ENCODE measurements at regions not wholly inside any gene's neighbourhood (a gene's known extent, or its start where the extent isn't known, plus 50 kb on each side); places are given as distances from the start of the nearest gene placed in this dataset.
"Not testable (repeated sequence)": the region's sequence is repeated elsewhere in the genome, so short reads cannot be mapped to it uniquely, and the experiment has no call there.

- H3K4me1 ChIP-seq (ENCODE audit: insufficient read depth, low read length); H3K4me3 ChIP-seq (ENCODE audit: low read length); H3K27me3 ChIP-seq (ENCODE audit: insufficient read depth, low read length): not testable (repeated sequence)
- peaks cover 34% of the 10 kb centered on the region for H3K9me3 ChIP-seq (ENCODE audit: low read depth, low read length)
Measured at GRCh38 chr1:224012162-224012561, 101.7 kb upstream of the FBXO28 start.

GRCh38 chr1:224011751-224012150 is 102.2 kb upstream of the FBXO28 start:
- H3K4me3 ChIP-seq (ENCODE audit: low read length); H3K4me1 ChIP-seq (ENCODE audit: insufficient read depth, low read length); H3K27me3 ChIP-seq (ENCODE audit: insufficient read depth, low read length): not testable (repeated sequence)
- H3K9me3 ChIP-seq (ENCODE audit: low read depth, low read length): peaks cover 34% of the 10 kb centered on the region

- H3K9me3 ChIP-seq (ENCODE audit: low read depth, low read length): peaks cover 34% of the 10 kb centered on the region
- H3K27me3 ChIP-seq (ENCODE audit: insufficient read depth, low read length); H3K4me3 ChIP-seq (ENCODE audit: low read length); H3K4me1 ChIP-seq (ENCODE audit: insufficient read depth, low read length): not testable (repeated sequence)
Measured at GRCh38 chr1:224011153-224011552, 102.8 kb upstream of the FBXO28 start.

GRCh38 chr1:224005973-224006372 is 107.9 kb upstream of the FBXO28 start:
- H3K9me3 ChIP-seq (ENCODE audit: low read depth, low read length); H3K4me3 ChIP-seq (ENCODE audit: low read length); H3K27me3 ChIP-seq (ENCODE audit: insufficient read depth, low read length); H3K4me1 ChIP-seq (ENCODE audit: insufficient read depth, low read length): not testable (repeated sequence)

- H3K27me3 ChIP-seq (ENCODE audit: insufficient read depth, low read length); H3K4me1 ChIP-seq (ENCODE audit: insufficient read depth, low read length); H3K4me3 ChIP-seq (ENCODE audit: low read length); H3K9me3 ChIP-seq (ENCODE audit: low read depth, low read length): not testable (repeated sequence)
Measured at GRCh38 chr1:224004552-224005315, 109.2 kb upstream of the FBXO28 start.

GRCh38 chr1:224003896-224004295 is 110.0 kb upstream of the FBXO28 start:
- not testable (repeated sequence) for H3K4me3 ChIP-seq (ENCODE audit: low read length); H3K27me3 ChIP-seq (ENCODE audit: insufficient read depth, low read length); H3K9me3 ChIP-seq (ENCODE audit: low read depth, low read length)

GRCh38 chr1:224001757-224002156 is 112.2 kb upstream of the FBXO28 start:
- H3K27me3 ChIP-seq (ENCODE audit: insufficient read depth, low read length); H3K9me3 ChIP-seq (ENCODE audit: low read depth, low read length); H3K4me1 ChIP-seq (ENCODE audit: insufficient read depth, low read length); H3K4me3 ChIP-seq (ENCODE audit: low read length): not testable (repeated sequence)

More at GRCh38 chr1:224003896-224004295, 110.0 kb upstream of the FBXO28 start:
- H3K4me1 ChIP-seq (ENCODE audit: insufficient read depth, low read length): not testable (repeated sequence)

- not testable (repeated sequence) for H3K4me3 ChIP-seq (ENCODE audit: low read length); H3K9me3 ChIP-seq (ENCODE audit: low read depth, low read length); H3K4me1 ChIP-seq (ENCODE audit: insufficient read depth, low read length)
Measured at GRCh38 chr1:223999761-224000160, 114.2 kb upstream of the FBXO28 start.

GRCh38 chr1:223998676-223999455 is 115.0 kb upstream of the FBXO28 start:
- H3K27me3 ChIP-seq (ENCODE audit: insufficient read depth, low read length); H3K4me3 ChIP-seq (ENCODE audit: low read length); H3K4me1 ChIP-seq (ENCODE audit: insufficient read depth, low read length); H3K9me3 ChIP-seq (ENCODE audit: low read depth, low read length): not testable (repeated sequence)

More at GRCh38 chr1:223999761-224000160, 114.2 kb upstream of the FBXO28 start:
- H3K27me3 ChIP-seq (ENCODE audit: insufficient read depth, low read length): not testable (repeated sequence)

GRCh38 chr1:223996376-223996775 is 117.5 kb upstream of the FBXO28 start:
- H3K9me3 ChIP-seq (ENCODE audit: low read depth, low read length); H3K27me3 ChIP-seq (ENCODE audit: insufficient read depth, low read length); H3K4me1 ChIP-seq (ENCODE audit: insufficient read depth, low read length); H3K4me3 ChIP-seq (ENCODE audit: low read length): not testable (repeated sequence)

- H3K27me3 ChIP-seq (ENCODE audit: insufficient read depth, low read length); H3K9me3 ChIP-seq (ENCODE audit: low read depth, low read length); H3K4me1 ChIP-seq (ENCODE audit: insufficient read depth, low read length): not testable (repeated sequence)
- peak overlapping the region; percentile 47 for H3K4me3 ChIP-seq (ENCODE audit: low read length)
Measured at GRCh38 chr1:223992456-223993246, 121.3 kb upstream of the FBXO28 start.

- H3K4me3 ChIP-seq (ENCODE audit: low read length); H3K27me3 ChIP-seq (ENCODE audit: insufficient read depth, low read length); H3K4me1 ChIP-seq (ENCODE audit: insufficient read depth, low read length); H3K9me3 ChIP-seq (ENCODE audit: low read depth, low read length): not testable (repeated sequence)
Measured at GRCh38 chr1:223991297-223991857, 122.5 kb upstream of the FBXO28 start.

- not testable (repeated sequence) for H3K9me3 ChIP-seq (ENCODE audit: low read depth, low read length); H3K4me1 ChIP-seq (ENCODE audit: insufficient read depth, low read length); H3K4me3 ChIP-seq (ENCODE audit: low read length); H3K27me3 ChIP-seq (ENCODE audit: insufficient read depth, low read length)
Measured at GRCh38 chr1:223961985-223962384, 116.2 kb upstream of the TP53BP2 start.

- H3K4me3 ChIP-seq (ENCODE audit: low read length); H3K9me3 ChIP-seq (ENCODE audit: low read depth, low read length); H3K4me1 ChIP-seq (ENCODE audit: insufficient read depth, low read length); H3K27me3 ChIP-seq (ENCODE audit: insufficient read depth, low read length): not testable (repeated sequence)
Measured at GRCh38 chr1:223952801-223953200, 107.1 kb upstream of the TP53BP2 start.

GRCh38 chr1:223951551-223951950 is 105.8 kb upstream of the TP53BP2 start:
- H3K9me3 ChIP-seq (ENCODE audit: low read depth, low read length); H3K27me3 ChIP-seq (ENCODE audit: insufficient read depth, low read length); H3K4me3 ChIP-seq (ENCODE audit: low read length); H3K4me1 ChIP-seq (ENCODE audit: insufficient read depth, low read length): not testable (repeated sequence)

Measured in mononuclear cell (primary cell).